ENCODE measurements at regions not wholly inside any gene's neighbourhood (a gene's known extent, or its start where the extent isn't known, plus 50 kb on each side); places are given as distances from the start of the nearest gene placed in this dataset.

GRCh38 chr7:66517212-66517909, 111.3 kb upstream of the KCTD7 start:
- H3K36me3 ChIP-seq (ENCODE audit: control insufficient read depth in 2 of 2, extremely low read depth in 1 of 2, insufficient read depth in 2 of 2, low read length in 2 of 2), result no peaks in the 10 kb centered on the region
- no peaks in the 10 kb centered on the region for H3K4me1 ChIP-seq (ENCODE audit: control insufficient read depth, extremely low read depth, insufficient read depth, low read length)
- dilution Hi-C loops (cut with MboI; ENCODE audit: extremely low pct_ligation_motif_present, low sequenced_read_pairs), result no loop called here
- H3K9me1 ChIP-seq (replicated peaks; ENCODE audit: control insufficient read depth, extremely low read depth, insufficient read depth, low read length), result no peaks in the 10 kb centered on the region
- H3K4me2 ChIP-seq (ENCODE audit: insufficient read depth, low read length), result no peak overlapping the region
- ChIA-PET CTCF (no interaction called here), POLR2A (no interaction called here)
- no peaks in the 10 kb centered on the region for H3K9me3 ChIP-seq (replicated peaks; ENCODE audit: control insufficient read depth, insufficient read depth, low read length)
- no peaks in the 10 kb centered on the region for H3K79me2 ChIP-seq (ENCODE audit: control insufficient read depth, insufficient read depth, low read length)
- H4K20me1 ChIP-seq (replicated peaks; ENCODE audit: control insufficient read depth, extremely low read depth, insufficient read depth, low read length), result no peaks in the 10 kb centered on the region
- H3K27ac ChIP-seq (ENCODE audit: insufficient read depth, low read depth, low read length), result no peak overlapping the region
- no peaks in the 10 kb centered on the region for H3K27me3 ChIP-seq (ENCODE audit: control insufficient read depth in 2 of 2, insufficient read depth in 2 of 2, low read length in 2 of 2)
- FAIRE-seq (no peak), DNase-seq (ENCODE audit: low read depth, low spot score) (no peak)
- H2AFZ ChIP-seq (ENCODE audit: low read depth, low read length), result no peak overlapping the region
- no peak for TF ChIP-seq POLR2A (IDR thresholded peaks at IDR 0.05; ENCODE audit: low read depth, low read length)
- no peak for TF ChIP-seq JUN (IDR thresholded peaks at IDR 0.05; ENCODE audit: borderline replicate concordance, insufficient read depth, insufficient read length, low read depth)
- TF ChIP-seq MYC (IDR thresholded peaks at IDR 0.05; ENCODE audit: low read depth, low read length), result no peak
- TF ChIP-seq GATA2 (IDR thresholded peaks at IDR 0.05; ENCODE audit: insufficient read depth, insufficient read length, low read depth, low read length), result no peak
- no peak overlapping the region for H3K9ac ChIP-seq (replicated peaks; ENCODE audit: extremely low read depth, insufficient read depth, low read length)
- no TSS peak for BruUV-seq (replicated peaks)
- H3K4me3 ChIP-seq (replicated peaks in 1 of 3; ENCODE audit: insufficient read depth in 1 of 3, low read depth in 1 of 3, low read length in 3 of 3), result no peak overlapping the region
- intact Hi-C loops (cut with micrococcal nuclease), result no loop called here

GRCh38 chr7:66518151-66518691, 110.5 kb upstream of the KCTD7 start:
- Histone ChIP-seq H3K4me2 (ENCODE audit: insufficient read depth, low read length) (no peak overlapping the region), H3K36me3 (ENCODE audit: control insufficient read depth in 2 of 2, extremely low read depth in 1 of 2, insufficient read depth in 2 of 2, low read length in 2 of 2) (no peaks in the 10 kb centered on the region), H3K9me3 (replicated peaks; ENCODE audit: control insufficient read depth, insufficient read depth, low read length) (no peaks in the 10 kb centered on the region), H3K9me1 (replicated peaks; ENCODE audit: control insufficient read depth, extremely low read depth, insufficient read depth, low read length) (no peaks in the 10 kb centered on the region), H3K27me3 (ENCODE audit: control insufficient read depth in 2 of 2, insufficient read depth in 2 of 2, low read length in 2 of 2) (no peaks in the 10 kb centered on the region), H3K27ac (ENCODE audit: insufficient read depth, low read depth, low read length) (no peak overlapping the region), H3K4me3 (replicated peaks in 1 of 3; ENCODE audit: insufficient read depth in 1 of 3, low read depth in 1 of 3, low read length in 3 of 3) (no peak overlapping the region), H4K20me1 (replicated peaks; ENCODE audit: control insufficient read depth, extremely low read depth, insufficient read depth, low read length) (no peaks in the 10 kb centered on the region), H2AFZ (ENCODE audit: low read depth, low read length) (no peak overlapping the region), H3K79me2 (ENCODE audit: control insufficient read depth, insufficient read depth, low read length) (no peaks in the 10 kb centered on the region), H3K9ac (replicated peaks; ENCODE audit: extremely low read depth, insufficient read depth, low read length) (no peak overlapping the region), H3K4me1 (ENCODE audit: control insufficient read depth, extremely low read depth, insufficient read depth, low read length) (no peaks in the 10 kb centered on the region)
- ChIA-PET POLR2A (no interaction called here), CTCF (no interaction called here)
- dilution Hi-C loops (cut with MboI; ENCODE audit: extremely low pct_ligation_motif_present, low sequenced_read_pairs), result no loop called here
- no TSS peak for BruUV-seq (replicated peaks)
- DNase-seq (ENCODE audit: low read depth, low spot score) (no peak), FAIRE-seq (no peak)
- intact Hi-C loops (cut with micrococcal nuclease), result no loop called here
- no peak for TF ChIP-seq FOS (IDR thresholded peaks at IDR 0.05; ENCODE audit: borderline replicate concordance, insufficient read depth, low read length)
- no peak for TF ChIP-seq EZH2 (IDR thresholded peaks at IDR 0.05; ENCODE audit: borderline replicate concordance, low read depth, low read length, severe bottlenecking)
- no peak for TF ChIP-seq MAX (IDR thresholded peaks at IDR 0.05; ENCODE audit: insufficient read depth, insufficient read length)
